ENCODE measurements at regions not wholly inside any gene's neighbourhood (a gene's known extent, or its start where the extent isn't known, plus 50 kb on each side); places are given as distances from the start of the nearest gene placed in this dataset.

DNA sequence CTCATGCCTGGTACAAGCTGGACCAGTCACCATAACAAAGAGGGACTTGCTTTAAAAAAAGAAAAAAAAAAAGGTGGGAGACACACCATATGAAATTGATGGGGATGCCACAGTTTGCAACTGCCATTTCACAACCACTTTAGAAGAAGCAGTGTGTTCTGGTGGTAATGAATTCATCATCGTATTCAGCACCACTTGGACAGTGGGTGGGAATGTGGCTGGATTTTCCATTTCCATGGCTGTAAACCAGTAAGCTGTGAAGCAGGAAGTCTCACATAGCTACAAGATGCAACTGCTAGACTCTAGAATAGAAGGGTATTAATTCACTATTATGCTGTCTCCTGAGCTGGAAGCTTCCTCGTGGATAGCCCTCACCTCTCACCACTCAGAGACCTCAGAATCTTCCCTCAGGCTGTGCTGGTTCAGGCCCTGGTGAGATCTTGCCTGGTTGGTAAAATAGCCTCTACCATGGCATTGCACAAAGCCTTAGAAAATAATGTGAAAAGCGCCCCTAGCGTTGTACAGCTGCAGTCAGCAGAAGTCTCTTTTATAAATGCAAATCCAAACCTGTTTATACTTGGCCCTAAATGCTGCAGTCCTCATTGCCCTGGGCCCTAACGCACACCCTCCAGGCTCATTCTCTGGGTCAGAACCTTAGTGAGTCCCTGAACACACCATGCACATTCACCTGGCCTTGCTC, 150.7 kb downstream of the KCTD15 start:
- ATAC-seq (no peak), DNase-seq (no peak)
- Histone ChIP-seq H3K4me1 (no peaks in the 10 kb centered on the region), H3K36me3 (no peaks in the 10 kb centered on the region), H3K27ac (no peak overlapping the region), H3K27me3 (no peaks in the 10 kb centered on the region), H3K4me3 (no peak overlapping the region), H3K9me3 (no peaks in the 10 kb centered on the region)
- intact Hi-C loops (cut with DNase I; ENCODE audit: low total_unique reads) (no loop called here), in situ Hi-C loops (cut with MboI; ENCODE audit: low sequenced_read_pairs in 4 of 4) (no loop called here)
- no peak for TF ChIP-seq POLR2A (IDR thresholded peaks at IDR 0.05)
- TF ChIP-seq, protein P1, sequence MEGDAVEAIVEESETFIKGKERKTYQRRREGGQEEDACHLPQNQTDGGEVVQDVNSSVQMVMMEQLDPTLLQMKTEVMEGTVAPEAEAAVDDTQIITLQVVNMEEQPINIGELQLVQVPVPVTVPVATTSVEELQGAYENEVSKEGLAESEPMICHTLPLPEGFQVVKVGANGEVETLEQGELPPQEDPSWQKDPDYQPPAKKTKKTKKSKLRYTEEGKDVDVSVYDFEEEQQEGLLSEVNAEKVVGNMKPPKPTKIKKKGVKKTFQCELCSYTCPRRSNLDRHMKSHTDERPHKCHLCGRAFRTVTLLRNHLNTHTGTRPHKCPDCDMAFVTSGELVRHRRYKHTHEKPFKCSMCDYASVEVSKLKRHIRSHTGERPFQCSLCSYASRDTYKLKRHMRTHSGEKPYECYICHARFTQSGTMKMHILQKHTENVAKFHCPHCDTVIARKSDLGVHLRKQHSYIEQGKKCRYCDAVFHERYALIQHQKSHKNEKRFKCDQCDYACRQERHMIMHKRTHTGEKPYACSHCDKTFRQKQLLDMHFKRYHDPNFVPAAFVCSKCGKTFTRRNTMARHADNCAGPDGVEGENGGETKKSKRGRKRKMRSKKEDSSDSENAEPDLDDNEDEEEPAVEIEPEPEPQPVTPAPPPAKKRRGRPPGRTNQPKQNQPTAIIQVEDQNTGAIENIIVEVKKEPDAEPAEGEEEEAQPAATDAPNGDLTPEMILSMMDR (IDR thresholded peaks at IDR 0.05 in 4 of 5, conservative IDR thresholded peaks at IDR 0.05 in 1 of 5), result no peak

DNA sequence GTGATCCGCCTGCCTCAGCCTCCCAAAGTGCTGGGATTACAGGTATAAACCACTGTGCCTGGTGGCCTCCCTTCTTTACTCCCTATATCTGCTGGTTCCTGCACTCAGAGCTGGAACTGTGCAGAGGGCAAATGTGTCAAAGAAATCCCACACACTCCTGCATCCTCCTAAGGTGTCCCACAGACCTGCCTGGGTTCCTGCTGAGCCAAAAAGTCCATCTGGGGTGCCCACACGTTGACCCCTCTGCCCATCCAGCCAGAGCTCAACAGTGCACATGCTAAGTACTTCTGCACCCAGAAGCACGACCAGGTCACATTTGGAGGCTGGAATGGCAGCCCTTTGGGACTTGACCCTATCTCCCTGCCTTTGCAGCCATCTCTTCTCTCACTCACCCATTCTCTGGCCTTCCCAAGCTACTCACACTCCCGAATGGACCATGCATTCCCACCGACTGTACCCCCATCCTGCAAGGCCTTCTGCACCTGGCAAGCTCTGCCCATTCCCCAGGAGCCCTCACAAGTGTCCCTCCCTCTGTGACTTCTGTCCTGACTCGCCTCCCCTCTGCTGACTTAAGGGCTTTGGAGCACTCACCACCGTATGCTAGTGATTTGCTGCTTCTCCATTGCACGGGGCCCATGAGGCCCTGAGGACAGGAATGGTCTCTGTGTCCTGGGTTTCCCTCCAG, 152.1 kb downstream of the KCTD15 start:
- Histone ChIP-seq H3K36me3 (no peaks in the 10 kb centered on the region), H3K27ac (no peak overlapping the region), H3K9me3 (no peaks in the 10 kb centered on the region), H3K27me3 (no peaks in the 10 kb centered on the region), H3K4me1 (no peaks in the 10 kb centered on the region), H3K4me3 (no peak overlapping the region)
- intact Hi-C loops (cut with DNase I; ENCODE audit: low total_unique reads) (no loop called here), in situ Hi-C loops (cut with MboI; ENCODE audit: low sequenced_read_pairs in 4 of 4) (no loop called here)
- no peak for DNase-seq
- ATAC-seq, result no peak
- TF ChIP-seq, protein P1 (IDR thresholded peaks at IDR 0.05 in 4 of 5, conservative IDR thresholded peaks at IDR 0.05 in 1 of 5), result no peak
- TF ChIP-seq POLR2A (IDR thresholded peaks at IDR 0.05), result no peak

DNA sequence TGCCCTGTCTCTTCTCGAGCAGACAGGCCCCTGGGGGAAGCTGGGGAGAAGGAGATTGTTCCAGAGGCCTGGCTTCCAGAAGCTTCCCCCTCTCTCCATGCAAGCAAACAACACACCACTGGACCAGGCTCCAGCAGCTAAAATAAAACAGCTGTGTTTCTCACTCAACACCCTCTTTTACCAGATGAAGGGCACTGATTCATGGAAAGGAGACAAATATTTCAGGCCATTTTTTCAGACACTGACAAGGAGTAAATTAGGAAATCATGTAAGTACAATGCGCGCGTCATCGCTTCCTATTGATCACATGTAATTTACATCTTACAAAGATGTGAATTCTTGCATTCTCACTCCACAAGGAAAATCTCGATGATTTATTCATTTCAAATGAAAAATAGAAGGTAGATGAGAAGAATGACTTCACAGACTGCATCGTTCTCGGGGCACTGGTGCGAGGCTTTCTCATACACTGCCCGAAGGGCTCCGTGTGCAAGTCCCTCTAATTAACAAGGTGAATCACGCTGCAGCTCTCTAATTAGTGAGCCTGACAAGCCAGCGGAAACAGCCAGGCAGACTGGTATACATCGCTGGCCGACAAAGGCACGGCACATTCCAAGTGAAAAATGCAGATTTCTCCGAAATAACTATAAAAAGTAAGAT, 153.6 kb downstream of the KCTD15 start:
- H3K9me3 ChIP-seq, result no peaks in the 10 kb centered on the region
- no peak overlapping the region for H3K4me3 ChIP-seq
- in situ Hi-C loops (cut with MboI; ENCODE audit: low sequenced_read_pairs in 4 of 4) (no loop called here), intact Hi-C loops (cut with DNase I; ENCODE audit: low total_unique reads) (no loop called here)
- no peak for DNase-seq
- H3K27me3 ChIP-seq, result no peaks in the 10 kb centered on the region
- H3K27ac ChIP-seq, result no peak overlapping the region
- no peaks in the 10 kb centered on the region for H3K36me3 ChIP-seq
- ATAC-seq, result no peak
- TF ChIP-seq POLR2A (IDR thresholded peaks at IDR 0.05), result no peak
- TF ChIP-seq, protein P1 (IDR thresholded peaks at IDR 0.05 in 4 of 5, conservative IDR thresholded peaks at IDR 0.05 in 1 of 5), result no peak
- no peaks in the 10 kb centered on the region for H3K4me1 ChIP-seq

DNA sequence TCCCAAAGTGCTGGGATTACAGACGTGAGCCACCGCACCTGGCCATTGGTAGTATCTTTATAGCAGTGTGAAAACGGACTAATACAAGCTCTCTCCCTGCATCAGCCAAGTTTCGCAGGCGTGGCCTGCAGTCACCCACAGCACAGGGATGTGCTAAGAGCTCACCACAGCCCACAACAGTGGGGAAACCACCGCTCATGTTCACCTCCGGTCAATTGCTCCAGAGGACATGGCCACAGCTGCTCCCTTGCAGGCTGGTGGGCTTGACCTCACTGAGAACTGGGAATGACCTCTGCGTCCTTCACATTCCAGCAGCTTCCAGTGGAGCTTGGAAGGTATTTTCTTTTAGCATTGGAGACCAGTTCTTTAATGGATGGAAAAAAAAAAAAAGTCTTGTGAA, 156.4 kb downstream of the KCTD15 start:
- Histone ChIP-seq H3K4me3 (no peak overlapping the region), H3K9me3 (no peaks in the 10 kb centered on the region), H3K36me3 (no peaks in the 10 kb centered on the region), H3K27me3 (no peaks in the 10 kb centered on the region), H3K27ac (no peak overlapping the region), H3K4me1 (no peaks in the 10 kb centered on the region)
- DNase-seq (no peak), ATAC-seq (no peak)
- TF ChIP-seq POLR2A (IDR thresholded peaks at IDR 0.05), result no peak
- TF ChIP-seq, protein P1 (IDR thresholded peaks at IDR 0.05 in 4 of 5, conservative IDR thresholded peaks at IDR 0.05 in 1 of 5), result no peak
- intact Hi-C loops (cut with DNase I; ENCODE audit: low total_unique reads), result no loop called here
- in situ Hi-C loops (cut with MboI; ENCODE audit: low sequenced_read_pairs in 4 of 4), result no loop called here
